ENCODE measurements at regions not wholly inside any gene's neighbourhood (a gene's known extent, or its start where the extent isn't known, plus 50 kb on each side); places are given as distances from the start of the nearest gene placed in this dataset.

DNA sequence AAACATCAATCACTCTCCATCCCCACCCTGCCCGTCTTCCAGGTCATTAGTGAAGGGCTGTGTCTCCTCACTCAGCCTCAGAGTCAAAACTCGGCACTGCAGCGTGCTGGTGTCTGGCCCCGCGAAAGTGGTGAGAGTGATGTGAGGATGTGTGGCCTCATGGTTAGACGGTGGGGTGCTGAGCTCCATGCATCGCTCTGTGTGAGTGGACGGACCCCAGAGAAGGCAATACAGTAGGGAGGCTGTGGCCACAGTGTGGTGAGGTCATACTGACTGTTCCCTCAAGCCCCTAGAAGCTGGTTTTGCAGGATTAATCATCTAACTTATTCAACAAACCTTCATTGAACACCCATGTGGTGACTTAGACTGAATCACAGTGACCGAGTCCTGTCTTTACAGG is 329.9 kb upstream of the AJAP1 start:
- no peak for TF ChIP-seq EZH2 (IDR thresholded peaks at IDR 0.05)
- no peak for TF ChIP-seq FOXP2 (optimal IDR thresholded peaks at IDR 0.05; ENCODE audit: control extremely low read depth, extremely low read length, insufficient read depth)
